ENCODE measurements at regions not wholly inside any gene's neighbourhood (a gene's known extent, or its start where the extent isn't known, plus 50 kb on each side); places are given as distances from the start of the nearest gene placed in this dataset.

DNA sequence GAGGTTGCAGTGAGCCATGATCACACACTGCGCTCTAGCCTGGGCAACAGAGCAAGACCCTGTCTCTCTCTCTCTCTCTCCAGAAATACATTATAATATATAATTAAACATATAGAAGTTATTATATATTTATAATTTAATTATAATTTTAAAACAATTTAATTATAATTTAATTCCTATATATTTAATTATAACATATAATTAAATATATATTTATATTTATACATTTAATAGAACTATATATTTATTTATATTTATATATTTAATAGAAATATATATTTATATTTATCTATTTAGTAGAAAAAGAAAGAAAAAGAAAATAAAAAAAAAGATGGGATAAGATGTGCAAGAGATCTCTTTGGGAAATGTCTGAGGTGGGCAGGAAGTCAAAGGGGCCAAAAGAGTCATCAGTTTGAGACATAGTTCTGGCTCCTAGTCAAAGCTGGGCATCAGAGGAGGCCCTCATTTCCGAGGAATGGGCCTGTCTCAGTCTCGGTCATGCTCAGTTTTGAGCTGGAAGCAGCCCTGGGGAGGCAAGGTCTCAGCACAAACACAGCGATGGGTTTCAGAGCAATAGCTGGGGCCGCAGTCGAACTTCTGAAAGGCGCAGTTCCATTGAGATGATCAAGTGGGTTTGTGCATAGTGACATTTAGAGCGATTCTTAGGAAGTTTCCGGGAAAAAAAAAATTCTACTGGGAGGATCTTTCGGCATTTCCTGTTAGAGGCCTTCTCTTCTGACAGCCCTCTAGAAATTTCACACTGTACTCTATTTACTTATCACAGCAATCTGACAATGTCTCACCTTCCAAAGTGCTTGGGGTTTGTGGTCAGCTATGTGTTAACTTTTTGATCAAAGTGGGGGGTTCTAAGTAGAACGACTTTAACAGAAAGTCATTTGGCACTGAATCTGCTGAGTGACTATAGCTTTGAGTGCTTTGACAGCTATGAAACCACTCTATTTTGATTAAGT is 58.7 kb upstream of the GZMB start:
- DNase-seq = peak; percentile 53

DNA sequence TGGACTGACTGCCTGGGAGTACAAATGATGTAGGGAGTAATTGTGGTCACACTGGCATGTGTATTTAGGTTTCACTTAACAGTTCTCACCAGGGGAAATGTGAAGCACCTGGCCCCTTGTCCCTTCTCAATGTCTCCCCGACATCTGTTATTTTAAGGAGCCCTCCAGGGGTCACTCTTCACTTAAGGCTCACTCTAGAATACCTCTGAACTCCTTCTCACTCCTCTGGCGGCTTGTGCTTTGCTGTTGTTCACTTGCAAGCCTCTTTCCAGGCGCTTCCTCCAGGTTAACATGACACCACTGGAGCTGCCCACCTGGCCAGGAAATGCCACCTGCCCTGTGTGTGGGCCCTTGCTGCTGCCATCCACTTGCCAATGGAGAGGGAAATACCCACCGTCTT is 56.5 kb upstream of the GZMB start:
- DNase-seq = peak; percentile 24

DNA sequence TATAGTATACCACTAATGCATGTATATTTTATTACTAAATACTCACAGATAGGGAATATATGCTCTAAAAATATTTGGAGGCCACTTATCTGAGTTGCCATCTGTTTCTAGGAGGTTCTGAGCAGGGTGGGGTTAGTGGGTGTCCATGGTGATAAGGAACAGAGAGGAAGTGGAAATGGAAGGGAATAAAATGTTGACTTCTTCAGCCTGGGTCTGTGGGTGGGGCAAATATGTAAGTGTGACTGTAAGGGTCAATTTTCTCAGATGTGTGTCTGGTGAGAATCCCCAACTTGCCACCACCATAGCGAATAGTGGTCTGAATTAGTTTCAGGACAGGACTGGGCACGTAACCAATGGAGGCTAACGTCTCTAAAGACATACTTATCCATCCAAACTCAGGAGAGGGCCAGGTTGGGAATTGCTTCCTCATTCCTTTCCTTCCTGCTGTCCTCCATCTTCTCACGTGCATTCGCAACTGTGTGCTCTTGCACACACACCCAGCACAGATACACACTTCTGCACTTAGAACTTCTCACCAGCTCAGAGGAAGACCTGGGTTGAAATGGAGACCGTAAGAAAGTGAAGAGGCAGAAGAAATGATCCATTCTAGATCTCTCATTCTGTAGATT is 54.2 kb upstream of the GZMB start:
- DNase-seq = no peak
